PC-3 (cell line): ENCODE measurements at regions not wholly inside any gene's neighbourhood (a gene's known extent, or its start where the extent isn't known, plus 50 kb on each side); places are given as distances from the start of the nearest gene placed in this dataset.

Source experiments
- ATAC-seq: fragments of 200-7000 bp; cut with Tn5 transposase; 2 replicates; pipeline ENCODE4 v1.9.1; 2020; ENCODE audit warnings: mild to moderate bottlenecking, moderate library complexity
- BruUV-seq: library from RNA; stranded (reverse); fragments of 400-500 nt; replicated peaks from 2 replicates; lab custom pipeline; 2021; lab: Mats Ljungman, UMichigan
- CTCF ChIA-PET: fragments of 300-600 bp; sonication (Branson Sonifier 250); formaldehyde crosslinking; loops from one replicate; lab custom pipeline; 2022; ENCODE audit warnings: antibody characterized with exemption; lab: Charles Lee
- POLR2A ChIA-PET: fragments of 300-600 bp; sonication (Branson Sonifier 250); formaldehyde crosslinking; loops from one replicate; lab custom pipeline; 2022; ENCODE audit warnings: antibody characterized with exemption; ENCODE audit not compliant: unreplicated experiment; lab: Charles Lee
- DNase-seq: peaks from one replicate; pipeline ENCODE4 v3.0.0-alpha.2; 2015
- H2AFZ ChIP-seq: fragments of 300-600 bp; sonication (generic); 2 replicates; pipeline ENCODE4 v1.6.0; 2016; ENCODE audit warnings: antibody characterized with exemption, low read length
- H3F3A ChIP-seq: fragments of 300-600 bp; sonication (generic); one replicate; pipeline ENCODE4 v1.6.0; 2017; ENCODE audit warnings: antibody characterized with exemption, low read length, control low read depth, mild to moderate bottlenecking; ENCODE audit not compliant: unreplicated experiment
- H3K27ac ChIP-seq: fragments of 300-600 bp; sonication (generic); 2 replicates; pipeline ENCODE4 v1.5.1; 2016; ENCODE audit warnings: mild to moderate bottlenecking, low read length
- H3K27me3 ChIP-seq: fragments of 300-600 bp; sonication (generic); 2 replicates; pipeline ENCODE4 v1.6.1; 2016; ENCODE audit warnings: low read length, mixed read lengths
- H3K36me3 ChIP-seq: fragments of 300-600 bp; sonication (generic); 2 replicates; pipeline ENCODE4 v1.6.1; 2016; ENCODE audit warnings: low read depth, mixed run types, low read length, mixed read lengths
- H3K4me1 ChIP-seq: fragments of 300-600 bp; sonication (generic); 2 replicates; pipeline ENCODE4 v1.5.1; 2016; ENCODE audit warnings: low read length; ENCODE audit not compliant: insufficient read depth
- H3K4me2 ChIP-seq: fragments of 300-600 bp; sonication (generic); 2 replicates; pipeline ENCODE4 v1.6.0; 2016; ENCODE audit warnings: low read length
- H3K4me3 ChIP-seq: fragments of 300-600 bp; sonication (generic); 2 replicates; pipeline ENCODE4 v1.5.1; 2016; ENCODE audit warnings: mild to moderate bottlenecking, low read length, mixed read lengths
- H3K79me2 ChIP-seq: fragments of 300-600 bp; sonication (generic); 2 replicates; pipeline ENCODE4 v1.6.1; 2017; ENCODE audit warnings: low read length, mixed read lengths
- H3K9ac ChIP-seq: fragments of 300-600 bp; sonication (generic); 2 replicates; pipeline ENCODE4 v1.6.0; 2016; ENCODE audit warnings: mild to moderate bottlenecking, low read length
- H3K9me2 ChIP-seq: fragments of 300-600 bp; sonication (generic); replicated peaks from 2 replicates; pipeline ENCODE4 v1.6.1; 2016; ENCODE audit warnings: mixed run types, low read length, mixed read lengths
- H3K9me3 ChIP-seq: fragments of 300-600 bp; sonication (generic); 2 replicates; pipeline ENCODE4 v1.6.1; 2016; ENCODE audit warnings: low read length, mixed read lengths
- H4K20me1 ChIP-seq: fragments of 300-600 bp; sonication (generic); 2 replicates; pipeline ENCODE4 v1.6.1; 2016; ENCODE audit warnings: low read length, mixed read lengths
- CTCF ChIP-seq: fragments of 300-600 bp; sonication (generic); conservative IDR thresholded peaks from 2 replicates; pipeline ENCODE4 v1.5.1; 2017; ENCODE audit warnings: antibody characterized with exemption, low read depth, mild to moderate bottlenecking, low read length
- EZH2 ChIP-seq: fragments of 300-600 bp; sonication (generic); IDR thresholded peaks from one replicate; pipeline ENCODE4 v1.6.1; 2017; ENCODE audit warnings: antibody characterized with exemption, mild to moderate bottlenecking, low read length; ENCODE audit not compliant: unreplicated experiment
- EZH2phosphoT487 ChIP-seq: fragments of 300-600 bp; sonication (generic); IDR thresholded peaks from 2 replicates; pipeline ENCODE4 v1.6.1; 2018; ENCODE audit warnings: mild to moderate bottlenecking, antibody characterized with exemption, low read length, borderline replicate concordance
- intact Hi-C: fragments of 100-400 bp; cut with micrococcal nuclease; formaldehyde crosslinking; loops from 2 replicates; pipeline ENCODE4 v1.9.0; 2023

GRCh38 chrX:22648281-22648680 lies 351.5 kb upstream of the DDX53 start:
- POLR2A ChIA-PET = no interaction called here
- Histone ChIP-seq H3F3A (no peaks in the 10 kb centered on the region), H3K4me2 (no peak overlapping the region), H3K9me2 (no peaks in the 10 kb centered on the region), H4K20me1 (no peaks in the 10 kb centered on the region), H3K27ac (no peak overlapping the region), H3K9me3 (no peaks in the 10 kb centered on the region), H3K27me3 (no peaks in the 10 kb centered on the region), H3K4me3 (no peak overlapping the region), H3K36me3 (no peaks in the 10 kb centered on the region), H3K9ac (no peak overlapping the region), H2AFZ (0 out of 2 replicates have a peak overlapping the region, but pooled peaks have one; percentile 53), H3K4me1 (no peaks in the 10 kb centered on the region), H3K79me2 (no peaks in the 10 kb centered on the region)
- TF ChIP-seq CTCF (no peak), EZH2phosphoT487 (no peak), EZH2 (no peak)
- no TSS peak for BruUV-seq
- intact Hi-C loops = no loop called here
- DNase-seq = no peak
- ATAC-seq = no peak
- CTCF ChIA-PET = no interaction called here

GRCh38 chrX:22650691-22651090 lies 349.1 kb upstream of the DDX53 start:
- TF ChIP-seq EZH2 (no peak), CTCF (no peak), EZH2phosphoT487 (no peak)
- Histone ChIP-seq H3K9me3 (no peaks in the 10 kb centered on the region), H3K36me3 (no peaks in the 10 kb centered on the region), H3K9me2 (no peaks in the 10 kb centered on the region), H3K4me3 (no peak overlapping the region), H3K27me3 (no peaks in the 10 kb centered on the region), H3K79me2 (no peaks in the 10 kb centered on the region), H3K4me2 (no peak overlapping the region), H2AFZ (no peak overlapping the region), H3K4me1 (no peaks in the 10 kb centered on the region), H4K20me1 (no peaks in the 10 kb centered on the region), H3K27ac (no peak overlapping the region), H3K9ac (no peak overlapping the region), H3F3A (no peaks in the 10 kb centered on the region)
- no TSS peak for BruUV-seq
- DNase-seq = no peak
- POLR2A ChIA-PET = no interaction called here
- ATAC-seq = no peak
- intact Hi-C loops = no loop called here
- CTCF ChIA-PET = no interaction called here

GRCh38 chrX:22652596-22652995 lies 347.2 kb upstream of the DDX53 start:
- Histone ChIP-seq H2AFZ (peak overlapping the region; percentile 60), H3K9ac (no peak overlapping the region), H3K9me2 (no peaks in the 10 kb centered on the region), H3K9me3 (no peaks in the 10 kb centered on the region), H3K27ac (no peak overlapping the region), H3K27me3 (no peaks in the 10 kb centered on the region), H4K20me1 (no peaks in the 10 kb centered on the region), H3K36me3 (no peaks in the 10 kb centered on the region), H3K79me2 (no peaks in the 10 kb centered on the region), H3K4me3 (no peak overlapping the region), H3K4me1 (no peaks in the 10 kb centered on the region), H3F3A (no peaks in the 10 kb centered on the region), H3K4me2 (peak overlapping the region; percentile 32; the same call in 1 of the 2 replicates)
- CTCF ChIA-PET = no interaction called here
- TF ChIP-seq EZH2phosphoT487 (no peak), EZH2 (no peak), CTCF (no peak)
- POLR2A ChIA-PET = no interaction called here
- intact Hi-C loops = no loop called here
- no TSS peak for BruUV-seq
- ATAC-seq (peak; percentile 88), DNase-seq (peak; percentile 50)
